ENCODE measurements at regions not wholly inside any gene's neighbourhood (a gene's known extent, or its start where the extent isn't known, plus 50 kb on each side); places are given as distances from the start of the nearest gene placed in this dataset.

GRCh38 chr7:116351966-116352365 lies 141.6 kb downstream of the TES start:
- TF ChIP-seq CTCF (IDR thresholded peaks at IDR 0.05 in 4 of 5, conservative IDR thresholded peaks at IDR 0.05 in 1 of 5) (no peak), POLR2A (IDR thresholded peaks at IDR 0.05) (no peak)
- intact Hi-C loops (cut with DNase I; ENCODE audit: low total_unique reads) (no loop called here), in situ Hi-C loops (cut with MboI; ENCODE audit: low sequenced_read_pairs in 4 of 4) (no loop called here)
- Histone ChIP-seq H3K9me3 (no peaks in the 10 kb centered on the region), H3K4me1 (peaks cover 19 to 33% of the 10 kb centered on the region in 2 donors), H3K27me3 (no peaks in the 10 kb centered on the region), H3K27ac (peak overlapping the region in 3 of 4 donors; percentile 29 to 75 (median 33)), H3K36me3 (no peaks in the 10 kb centered on the region), H3K4me3 (no peak overlapping the region)
- no peak for ATAC-seq
- no peak for DNase-seq

- intact Hi-C loops (cut with DNase I; ENCODE audit: low total_unique reads), result no loop called here
These were observed 143.3 kb downstream of the TES start for GRCh38 chr7:116353647-116354046.

GRCh38 chr7:116354171-116354545 lies 143.8 kb downstream of the TES start:
- Histone ChIP-seq H3K9me3 (no peaks in the 10 kb centered on the region), H3K36me3 (no peaks in the 10 kb centered on the region), H3K4me1 (peaks cover 29 to 48% of the 10 kb centered on the region in 2 donors), H3K4me3 (peak overlapping the region in 2 of 4 donors; percentile 8 to 12), H3K27ac (peak overlapping the region; percentile 52 to 75 (median 64)), H3K27me3 (no peaks in the 10 kb centered on the region)
- no peak for DNase-seq
- intact Hi-C loops (cut with DNase I; ENCODE audit: low total_unique reads) (no loop called here), in situ Hi-C loops (cut with MboI; ENCODE audit: low sequenced_read_pairs in 4 of 4) (no loop called here)
- TF ChIP-seq POLR2A (IDR thresholded peaks at IDR 0.05), result no peak
- TF ChIP-seq CTCF (IDR thresholded peaks at IDR 0.05 in 4 of 5, conservative IDR thresholded peaks at IDR 0.05 in 1 of 5), result peak in 2 of 5 experiments; percentile 7 to 14
- ATAC-seq, result peak; percentile 58 to 59

More at GRCh38 chr7:116353647-116354046, 143.3 kb downstream of the TES start:
- in situ Hi-C loops (cut with MboI; ENCODE audit: low sequenced_read_pairs in 4 of 4), result no loop called here
- no peak for TF ChIP-seq CTCF (IDR thresholded peaks at IDR 0.05 in 4 of 5, conservative IDR thresholded peaks at IDR 0.05 in 1 of 5)
- TF ChIP-seq POLR2A (IDR thresholded peaks at IDR 0.05), result no peak
- no peaks in the 10 kb centered on the region for H3K27me3 ChIP-seq
- peak overlapping the region in 1 of 4 donors; percentile 8 for H3K4me3 ChIP-seq
- no peak for DNase-seq
- H3K27ac ChIP-seq, result peak overlapping the region; percentile 52 to 75 (median 64)
- H3K4me1 ChIP-seq, result peaks cover 29 to 48% of the 10 kb centered on the region in 2 donors
- H3K36me3 ChIP-seq, result no peaks in the 10 kb centered on the region
- H3K9me3 ChIP-seq, result no peaks in the 10 kb centered on the region
- no peak for ATAC-seq

- peak overlapping the region in 3 of 4 donors; percentile 12 to 17 (median 15) for H3K4me3 ChIP-seq
- peak overlapping the region; percentile 52 to 75 (median 64) for H3K27ac ChIP-seq
- H3K9me3 ChIP-seq, result no peaks in the 10 kb centered on the region
- intact Hi-C loops (cut with DNase I; ENCODE audit: low total_unique reads), result no loop called here
- H3K27me3 ChIP-seq, result no peaks in the 10 kb centered on the region
- TF ChIP-seq POLR2A (IDR thresholded peaks at IDR 0.05) (no peak), CTCF (IDR thresholded peaks at IDR 0.05 in 4 of 5, conservative IDR thresholded peaks at IDR 0.05 in 1 of 5) (no peak)
- ATAC-seq (peak; percentile 64 to 71), DNase-seq (no peak)
- no peaks in the 10 kb centered on the region for H3K36me3 ChIP-seq
- in situ Hi-C loops (cut with MboI; ENCODE audit: low sequenced_read_pairs in 4 of 4), result no loop called here
- H3K4me1 ChIP-seq, result peaks cover 29 to 48% of the 10 kb centered on the region in 2 donors
These were observed 144.4 kb downstream of the TES start for GRCh38 chr7:116354546-116355423.

All from gastrocnemius medialis (tissue), 4 donors.